Erythroblast (primary cell): ENCODE measurements at regions not wholly inside any gene's neighbourhood (a gene's known extent, or its start where the extent isn't known, plus 50 kb on each side); places are given as distances from the start of the nearest gene placed in this dataset.

ENCODE experiments used
- GATA1 ChIP-seq: IDR thresholded peaks from 2 replicates; pipeline ENCODE4 v1.6.1; 2011; ENCODE audit warnings: low read depth, mild to moderate bottlenecking, control low read depth, low read length, moderate library complexity
- POLR2A ChIP-seq: IDR thresholded peaks from 2 replicates; pipeline ENCODE4 v1.6.1; 2011; ENCODE audit warnings: mild to moderate bottlenecking, low read length

DNA sequence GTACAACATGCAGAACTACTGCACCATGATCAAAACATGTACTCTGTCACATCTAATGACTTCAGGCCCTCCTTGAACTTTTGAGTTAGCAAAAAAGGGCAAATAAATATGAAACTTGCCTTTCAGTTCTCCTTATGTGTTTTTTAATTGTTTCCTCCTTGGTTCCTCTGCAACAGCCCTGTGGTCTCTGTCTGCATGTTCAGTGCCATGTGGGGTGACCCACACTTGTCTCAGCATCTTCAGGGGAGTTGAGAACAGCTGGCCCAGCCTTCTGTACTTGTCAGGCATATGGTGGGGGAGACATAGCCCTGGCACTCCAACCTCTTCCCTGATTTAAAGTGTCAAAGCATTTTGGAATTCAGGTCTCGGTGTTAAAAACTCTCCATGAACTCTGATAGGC, 188.0 kb upstream of the PGRMC2 start:
- TF ChIP-seq POLR2A, result no peak
- no peak for TF ChIP-seq GATA1
